IMR-90 (cell line): ENCODE measurements at regions not wholly inside any gene's neighbourhood (a gene's known extent, or its start where the extent isn't known, plus 50 kb on each side); places are given as distances from the start of the nearest gene placed in this dataset.

Experiments
- ATAC-seq: fragments of 200-7000 bp; cut with Tn5 transposase; 2 replicates; pipeline ENCODE4 v1.9.1; 2020; ENCODE audit warnings: low read depth, mild to moderate bottlenecking, moderate library complexity
- BruUV-seq: library from RNA; stranded (reverse); fragments of 400-500 nt; replicated peaks from 2 replicates; lab custom pipeline; 2021; lab: Mats Ljungman, UMichigan
- CTCF ChIA-PET: fragments of 300-600 bp; formaldehyde crosslinking; extraction: SDS; loops from one replicate; lab custom pipeline; 2021; ENCODE audit warnings: antibody characterized with exemption; lab: Yijun Ruan, JAX
- POLR2A ChIA-PET: fragments of 300-600 bp; sonication (Branson Sonifier 250); formaldehyde crosslinking; loops from one replicate; lab custom pipeline; 2022; ENCODE audit warnings: antibody characterized with exemption; ENCODE audit not compliant: unreplicated experiment; lab: Charles Lee
- DNase-seq: peaks from one replicate; pipeline ENCODE4 v3.0.0; 2013
- H2AFZ ChIP-seq: replicated peaks from 2 replicates; pipeline ENCODE3; 2013; ENCODE audit warnings: low read length, mild to moderate bottlenecking; ENCODE audit not compliant: poor library complexity
- H2AK5ac ChIP-seq: 2 replicates; pipeline ENCODE4 v1.6.1; 2013; ENCODE audit warnings: low read depth, low read length, inconsistent platforms
- H2AK9ac ChIP-seq: replicated peaks from 2 replicates; pipeline ENCODE3; 2013; ENCODE audit warnings: mild to moderate bottlenecking, low read depth, low read length, moderate library complexity; ENCODE audit not compliant: poor library complexity
- H2BK120ac ChIP-seq: 2 replicates; pipeline ENCODE4 v1.6.1; 2013; ENCODE audit warnings: low read depth, low read length, inconsistent platforms
- H2BK15ac ChIP-seq: 3 replicates; pipeline ENCODE4 v1.6.1; 2013; ENCODE audit warnings: low read depth, low read length, inconsistent platforms
- H2BK20ac ChIP-seq: 2 replicates; pipeline ENCODE4 v1.6.1; 2013; ENCODE audit warnings: low read depth, mild to moderate bottlenecking, inconsistent platforms, low read length, moderate library complexity
- H2BK5ac ChIP-seq: 2 replicates; pipeline ENCODE4 v1.6.1; 2013; ENCODE audit warnings: mild to moderate bottlenecking, low read depth, low read length, inconsistent platforms; ENCODE audit not compliant: poor library complexity, severe bottlenecking
- H3K14ac ChIP-seq: replicated peaks from 2 replicates; pipeline ENCODE4 v1.6.1; 2013; ENCODE audit warnings: low read depth, low read length, inconsistent platforms
- H3K18ac ChIP-seq: 2 replicates; pipeline ENCODE4 v1.6.1; 2013; ENCODE audit warnings: low read depth, low read length, control low read depth
- H3K23ac ChIP-seq: 2 replicates; pipeline ENCODE4 v1.6.1; 2013; ENCODE audit warnings: low read depth, low read length, inconsistent platforms
- H3K27ac ChIP-seq: 2 replicates; pipeline ENCODE4 v1.5.1; 2013; ENCODE audit warnings: mild to moderate bottlenecking, control low read depth, low read length; ENCODE audit not compliant: insufficient read depth
- H3K27me3 ChIP-seq: 2 replicates; pipeline ENCODE4 v1.6.1; 2013; ENCODE audit warnings: low read length; ENCODE audit not compliant: control insufficient read depth, insufficient read depth
- H3K36me3 ChIP-seq: 2 replicates; pipeline ENCODE4 v1.6.1; 2013; ENCODE audit warnings: low read length, mixed read lengths; ENCODE audit not compliant: control insufficient read depth, insufficient read depth
- H3K4ac ChIP-seq: 2 replicates; pipeline ENCODE4 v1.6.1; 2013; ENCODE audit warnings: low read depth, low read length, inconsistent platforms
- H3K4me1 ChIP-seq: 2 replicates; pipeline ENCODE4 v1.6.1; 2013; ENCODE audit warnings: low read length, mixed read lengths; ENCODE audit not compliant: control insufficient read depth, insufficient read depth
- H3K4me2 ChIP-seq: 2 replicates; pipeline ENCODE4 v1.6.1; 2013; ENCODE audit warnings: low read depth, mild to moderate bottlenecking, control low read depth, low read length, moderate library complexity
- H3K4me3 ChIP-seq: 2 replicates; pipeline ENCODE4 v1.5.1; 2013; ENCODE audit warnings: low read depth, mild to moderate bottlenecking, control low read depth, low read length, moderate library complexity; ENCODE audit not compliant: insufficient read depth
- H3K56ac ChIP-seq: 2 replicates; pipeline ENCODE4 v1.6.1; 2013; ENCODE audit warnings: low read length, inconsistent platforms; ENCODE audit not compliant: insufficient read depth; ENCODE audit errors: extremely low read depth
- H3K79me1 ChIP-seq, 2 experiments: 2 replicates each; pipeline ENCODE4 v1.6.1; 2013; ENCODE audit warnings: low read length in 2 of 2, inconsistent platforms in 1 of 2, low read depth in 1 of 2
- H3K9ac ChIP-seq: 2 replicates; pipeline ENCODE4 v1.6.1; 2013; ENCODE audit warnings: low read depth, low read length, control low read depth
- H3K9me1 ChIP-seq: 2 replicates; pipeline ENCODE4 v1.6.1; 2013; ENCODE audit warnings: low read length, inconsistent platforms; ENCODE audit not compliant: insufficient read depth
- H3K9me3 ChIP-seq: 2 replicates; pipeline ENCODE4 v1.6.1; 2013; ENCODE audit warnings: low read length; ENCODE audit not compliant: control insufficient read depth, insufficient read depth
- H4K20me1 ChIP-seq: 2 replicates; pipeline ENCODE4 v1.6.1; 2013; ENCODE audit warnings: low read length, inconsistent platforms; ENCODE audit not compliant: insufficient read depth
- H4K5ac ChIP-seq: 2 replicates; pipeline ENCODE4 v1.6.1; 2013; ENCODE audit warnings: mild to moderate bottlenecking, low read depth, low read length, control low read depth
- H4K8ac ChIP-seq, 2 experiments: 2 replicates each; pipeline ENCODE4 v1.6.1; 2013; ENCODE audit warnings: low read depth in 2 of 2, low read length in 2 of 2, control low read depth in 1 of 2, inconsistent platforms in 1 of 2
- H4K91ac ChIP-seq: 2 replicates; pipeline ENCODE4 v1.6.1; 2013; ENCODE audit warnings: low read depth, low read length, inconsistent platforms; ENCODE audit not compliant: insufficient read depth
- POLR2A ChIP-seq: IDR thresholded peaks from 2 replicates; pipeline ENCODE4 v1.6.1; 2012; ENCODE audit warnings: mild to moderate bottlenecking, low read depth, low read length
- RCOR1 ChIP-seq: IDR thresholded peaks from 2 replicates; pipeline ENCODE4 v1.6.1; 2012; ENCODE audit warnings: mild to moderate bottlenecking, low read length, improper control_type of control experiment; ENCODE audit not compliant: insufficient replicate concordance
- USF2 ChIP-seq: fragments of 150-350 bp; IDR thresholded peaks from 2 replicates; pipeline ENCODE4 v1.6.1; 2017; ENCODE audit warnings: mild to moderate bottlenecking, antibody characterized with exemption, low read length, low read depth
- dilution Hi-C: fragments of 300-500 bp; cut with HindIII; formaldehyde crosslinking; loops from one replicate; pipeline ENCODE4 v1.14.3; 2018; ENCODE audit warnings: low sequenced_read_pairs; ENCODE audit not compliant: unreplicated experiment
- in situ Hi-C: fragments of 300-500 bp; cut with MboI; formaldehyde crosslinking; loops from 3 replicates; pipeline ENCODE4 v1.14.3; 2019; ENCODE audit warnings: low sequenced_read_pairs, inconsistent platforms, mixed read lengths
- intact Hi-C: fragments of 100-400 bp; cut with micrococcal nuclease; formaldehyde crosslinking; loops from 2 replicates; pipeline ENCODE4 v1.10.0; 2022

GRCh38 chr13:74889321-74889720, 592.6 kb downstream of the TBC1D4 start:
- no peak overlapping the region for H2AK5ac ChIP-seq
- H4K8ac ChIP-seq, result no peak overlapping the region
- H3K9me3 ChIP-seq, result no peaks in the 10 kb centered on the region
- ChIA-PET POLR2A (no interaction called here), CTCF (no interaction called here)
- H2BK20ac ChIP-seq, result no peak overlapping the region
- no peak overlapping the region for H3K56ac ChIP-seq
- ATAC-seq, result no peak
- H3K4me1 ChIP-seq, result no peaks in the 10 kb centered on the region
- no peaks in the 10 kb centered on the region for H4K20me1 ChIP-seq
- H2AK9ac ChIP-seq, result no peak overlapping the region
- no peak overlapping the region for H3K18ac ChIP-seq
- H3K27me3 ChIP-seq, result no peaks in the 10 kb centered on the region
- no TSS peak for BruUV-seq
- no peak overlapping the region for H2BK120ac ChIP-seq
- no peak overlapping the region for H2AFZ ChIP-seq
- dilution Hi-C loops (no loop called here), intact Hi-C loops (no loop called here), in situ Hi-C loops (no loop called here)
- TF ChIP-seq USF2, result no peak
- TF ChIP-seq POLR2A, result no peak
- no peak for TF ChIP-seq RCOR1
- no peak overlapping the region for H4K91ac ChIP-seq
- H3K9me1 ChIP-seq, result no peaks in the 10 kb centered on the region
- no peak overlapping the region for H3K23ac ChIP-seq
- H3K27ac ChIP-seq, result no peak overlapping the region
- DNase-seq, result no peak
- no peak overlapping the region for H3K14ac ChIP-seq
- no peak overlapping the region for H2BK15ac ChIP-seq
- H3K36me3 ChIP-seq, result no peaks in the 10 kb centered on the region
- H3K4me2 ChIP-seq, result no peak overlapping the region
- H3K9ac ChIP-seq, result no peak overlapping the region
- H3K79me1 ChIP-seq, result no peaks in the 10 kb centered on the region
- no peak overlapping the region for H3K4me3 ChIP-seq
- H4K5ac ChIP-seq, result no peak overlapping the region
- H2BK5ac ChIP-seq, result no peak overlapping the region
- H3K4ac ChIP-seq, result no peak overlapping the region
